Liver (tissue), 8 donors: ENCODE measurements at regions not wholly inside any gene's neighbourhood (a gene's known extent, or its start where the extent isn't known, plus 50 kb on each side); places are given as distances from the start of the nearest gene placed in this dataset.

ENCODE experiments used
- DNase-seq: peaks from one replicate; pipeline ENCODE4 v3.0.0-alpha.2; 2017; ENCODE audit warnings: low spot score
- H3K27ac ChIP-seq, 2 donors: one replicate each; pipeline ENCODE4 v1.7.0; 2013; ENCODE audit warnings: inconsistent platforms in 2 of 2, low read length in 2 of 2, control low read depth in 1 of 2, low read depth in 1 of 2, mild to moderate bottlenecking in 1 of 2
- H3K27me3 ChIP-seq, 4 donors: one replicate each; pipeline versions ENCODE4 v1.6.1 to v1.7.0; 2013; ENCODE audit warnings: low read length in 3 of 4, inconsistent platforms in 1 of 4, mild to moderate bottlenecking in 1 of 4, moderate library complexity in 1 of 4; ENCODE audit not compliant: control insufficient read depth in 4 of 4, insufficient read depth in 4 of 4
- H3K36me3 ChIP-seq, 4 donors: one replicate each; pipeline versions ENCODE4 v1.6.1 to v1.7.0; 2013; ENCODE audit warnings: low read length in 3 of 4, mild to moderate bottlenecking in 3 of 4, low read depth in 1 of 4, moderate library complexity in 1 of 4; ENCODE audit not compliant: control insufficient read depth in 4 of 4, insufficient read depth in 3 of 4
- H3K4me1 ChIP-seq, 4 donors: one replicate each; pipeline versions ENCODE4 v1.6.1 to v1.7.0; 2013; ENCODE audit warnings: low read length in 3 of 4, mild to moderate bottlenecking in 3 of 4, moderate library complexity in 1 of 4; ENCODE audit not compliant: control insufficient read depth in 4 of 4, insufficient read depth in 4 of 4
- H3K4me3 ChIP-seq, 3 donors: one replicate each; pipeline versions ENCODE4 v1.6.1 to v1.7.0; 2013; ENCODE audit warnings: low read length in 3 of 3, control low read depth in 1 of 3, low read depth in 1 of 3, mild to moderate bottlenecking in 1 of 3
- H3K9ac ChIP-seq, 2 donors: one replicate each; pipeline ENCODE4 v1.7.0; 2013; ENCODE audit warnings: low read length in 2 of 2, mild to moderate bottlenecking in 2 of 2, moderate library complexity in 2 of 2, control low read depth in 1 of 2, low read depth in 1 of 2
- H3K9me3 ChIP-seq, 4 donors: one replicate each; pipeline versions ENCODE4 v1.6.1 to v1.7.0; 2013; ENCODE audit warnings: low read length in 3 of 4; ENCODE audit not compliant: control insufficient read depth in 4 of 4
- EGR1 ChIP-seq, 2 donors: IDR thresholded peaks; 2 replicates each; pipeline ENCODE4 v1.6.1; 2016 to 2018; ENCODE audit warnings: antibody characterized with exemption in 2 of 2, low read depth in 2 of 2
- FOXA1 ChIP-seq: IDR thresholded peaks from 2 replicates; pipeline ENCODE4 v1.6.1; 2016; ENCODE audit warnings: antibody characterized with exemption
- FOXA2 ChIP-seq: IDR thresholded peaks from 2 replicates; pipeline ENCODE4 v1.6.1; 2016; ENCODE audit warnings: antibody characterized with exemption
- GABPA ChIP-seq, 2 donors: IDR thresholded peaks in 1 of 2; conservative IDR thresholded peaks in 1 of 2; 2 replicates each; pipeline ENCODE4 v1.6.1; 2016; ENCODE audit warnings: antibody characterized with exemption in 2 of 2, mild to moderate bottlenecking in 1 of 2, moderate library complexity in 1 of 2
- HNF4A ChIP-seq, 2 donors: conservative IDR thresholded peaks; 2 replicates each; pipeline ENCODE4 v1.6.1; 2016; ENCODE audit warnings: antibody characterized with exemption in 2 of 2, mild to moderate bottlenecking in 2 of 2
- HNF4G ChIP-seq: IDR thresholded peaks from 2 replicates; pipeline ENCODE4 v1.6.1; 2016; ENCODE audit warnings: antibody characterized with exemption
- JUND ChIP-seq, 2 donors: IDR thresholded peaks; 2 replicates each; pipeline ENCODE4 v1.6.1; 2016; ENCODE audit warnings: antibody characterized with exemption in 2 of 2
- RAD21 ChIP-seq, 2 donors: IDR thresholded peaks; 2 replicates each; pipeline ENCODE4 v1.6.1; 2016; ENCODE audit warnings: antibody characterized with exemption in 2 of 2, mild to moderate bottlenecking in 2 of 2
- RXRA ChIP-seq, 2 donors: IDR thresholded peaks; 2 replicates each; pipeline ENCODE4 v1.6.1; 2017 to 2018; ENCODE audit warnings: antibody characterized with exemption in 2 of 2, mild to moderate bottlenecking in 1 of 2
- YY1 ChIP-seq: IDR thresholded peaks from 2 replicates; pipeline ENCODE4 v1.6.1; 2016; ENCODE audit warnings: antibody characterized with exemption, mild to moderate bottlenecking
- WGBS: extraction: QIAGEN DNeasy Blood & Tissue Kit; methylation state at CpG from one replicate; pipeline ENCODE4 v1.1.7; 2013; 5-methylcytosine and 5-hydroxymethylcytosine counted together
- TF ChIP-seq, protein P1 (sequence below): IDR thresholded peaks from 2 replicates; pipeline ENCODE4 v1.6.1; 2016; ENCODE audit warnings: antibody characterized with exemption
- TF ChIP-seq, protein P2 (sequence below): fragments of 150-350 bp; IDR thresholded peaks from 2 replicates; pipeline ENCODE4 v1.5.1; 2017; ENCODE audit warnings: improper control_type of control experiment, low read depth, low read length; ENCODE audit not compliant: missing input control
- TF ChIP-seq, protein P3 (sequence below): IDR thresholded peaks from 2 replicates; pipeline ENCODE4 v1.6.1; 2016; ENCODE audit warnings: antibody characterized with exemption
- TF ChIP-seq, protein P4 (sequence below): IDR thresholded peaks from 2 replicates; pipeline ENCODE4 v1.6.1; 2016; ENCODE audit warnings: antibody characterized with exemption, mild to moderate bottlenecking
- TF ChIP-seq, protein P5 (sequence below): IDR thresholded peaks from 2 replicates; pipeline ENCODE4 v1.6.1; 2016; ENCODE audit warnings: antibody characterized with exemption
- donor health status: healthy.
- donor health status: healthy.
- donor health status: healthy.
- donor health status: healthy.
- donor health status: healthy.

DNA sequence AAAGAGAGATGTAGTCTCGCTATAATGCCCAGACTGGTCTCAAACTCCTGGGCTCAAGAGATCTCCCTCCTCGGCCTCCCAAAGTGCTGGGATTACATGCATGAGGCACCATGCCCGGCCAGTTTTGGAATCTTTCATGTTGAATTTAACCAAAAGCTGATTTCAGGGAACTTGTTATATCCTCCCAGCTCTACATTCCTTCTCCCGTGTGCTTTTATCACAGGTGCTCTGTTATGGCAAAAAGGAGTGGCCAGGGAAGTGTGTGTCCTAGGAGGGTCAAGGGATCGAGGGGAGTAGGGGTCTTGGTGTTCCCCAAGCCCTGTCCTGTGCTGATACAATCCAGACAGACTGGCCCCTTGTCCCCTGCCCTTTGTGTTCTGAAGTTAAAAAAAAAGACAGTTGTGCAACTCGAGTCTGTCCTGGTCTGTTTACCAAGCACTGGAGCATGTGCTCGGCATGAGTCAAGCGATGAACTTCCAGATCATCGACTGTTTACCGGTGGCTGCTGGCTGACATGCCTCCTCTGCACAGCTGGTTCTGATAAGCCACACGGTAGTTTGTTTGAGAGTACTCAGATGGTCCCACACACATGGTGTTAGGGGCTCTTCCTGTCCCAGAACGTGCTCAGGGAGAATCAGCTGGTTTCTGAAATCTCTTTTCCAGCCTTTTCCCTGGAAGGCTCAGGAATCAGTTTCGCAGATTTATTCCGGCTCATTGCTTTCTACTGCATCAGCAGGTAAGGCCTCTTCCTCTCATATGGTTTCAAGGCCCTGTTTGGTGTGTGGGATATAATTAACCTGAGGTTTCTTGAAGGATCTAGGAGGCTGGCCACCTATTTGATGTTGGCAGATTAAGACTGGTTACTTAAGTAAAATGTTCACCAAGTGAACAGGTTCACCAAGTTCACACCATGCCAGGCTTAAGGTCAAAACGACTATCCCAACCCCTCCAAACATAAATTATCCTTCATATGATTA is 52.6 kb upstream of the NAA20 start (continued):
- TF ChIP-seq, protein P1, sequence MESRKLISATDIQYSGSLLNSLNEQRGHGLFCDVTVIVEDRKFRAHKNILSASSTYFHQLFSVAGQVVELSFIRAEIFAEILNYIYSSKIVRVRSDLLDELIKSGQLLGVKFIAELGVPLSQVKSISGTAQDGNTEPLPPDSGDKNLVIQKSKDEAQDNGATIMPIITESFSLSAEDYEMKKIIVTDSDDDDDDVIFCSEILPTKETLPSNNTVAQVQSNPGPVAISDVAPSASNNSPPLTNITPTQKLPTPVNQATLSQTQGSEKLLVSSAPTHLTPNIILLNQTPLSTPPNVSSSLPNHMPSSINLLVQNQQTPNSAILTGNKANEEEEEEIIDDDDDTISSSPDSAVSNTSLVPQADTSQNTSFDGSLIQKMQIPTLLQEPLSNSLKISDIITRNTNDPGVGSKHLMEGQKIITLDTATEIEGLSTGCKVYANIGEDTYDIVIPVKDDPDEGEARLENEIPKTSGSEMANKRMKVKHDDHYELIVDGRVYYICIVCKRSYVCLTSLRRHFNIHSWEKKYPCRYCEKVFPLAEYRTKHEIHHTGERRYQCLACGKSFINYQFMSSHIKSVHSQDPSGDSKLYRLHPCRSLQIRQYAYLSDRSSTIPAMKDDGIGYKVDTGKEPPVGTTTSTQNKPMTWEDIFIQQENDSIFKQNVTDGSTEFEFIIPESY, result peak; percentile 78
- TF ChIP-seq FOXA1, result peak; percentile 96
- TF ChIP-seq HNF4G, result no peak

DNA sequence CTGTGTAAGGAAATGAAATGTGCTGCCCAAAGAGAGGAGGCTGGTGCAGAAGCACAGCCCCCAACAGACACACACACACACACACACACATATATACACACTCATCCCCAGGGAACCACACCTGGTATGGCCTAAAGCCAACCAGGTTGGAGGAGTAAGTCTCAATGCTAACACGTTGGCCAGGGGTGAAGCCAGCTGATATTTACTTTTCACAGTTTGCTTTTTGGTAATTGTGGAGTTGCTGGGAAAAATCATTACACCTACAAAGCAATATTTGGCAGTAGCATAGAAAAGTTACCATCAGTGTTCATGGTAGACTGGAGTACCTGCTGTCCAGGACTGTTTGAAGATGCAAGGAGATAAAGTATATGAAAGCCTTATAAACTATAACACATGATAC is 50.3 kb upstream of the NAA20 start:
- WGBS, result 33% methylated on average over 1 of the region's 1 CpG
- no peak overlapping the region for H3K9ac ChIP-seq
- TF ChIP-seq GABPA (IDR thresholded peaks at IDR 0.05 in 1 of 2, conservative IDR thresholded peaks at IDR 0.05 in 1 of 2), result no peak
- TF ChIP-seq FOXA1, result peak; percentile 34
- no peak for TF ChIP-seq EGR1 (IDR thresholded peaks at IDR 0.05; ENCODE audit: low read depth in 2 of 2)
- TF ChIP-seq HNF4A (conservative IDR thresholded peaks at IDR 0.05), result peak in 1 of 2 donors; percentile 64
- peak in 1 of 2 donors; percentile 54 for TF ChIP-seq JUND (IDR thresholded peaks at IDR 0.05)
- TF ChIP-seq FOXA2, result peak; percentile 82
- TF ChIP-seq, protein P2, sequence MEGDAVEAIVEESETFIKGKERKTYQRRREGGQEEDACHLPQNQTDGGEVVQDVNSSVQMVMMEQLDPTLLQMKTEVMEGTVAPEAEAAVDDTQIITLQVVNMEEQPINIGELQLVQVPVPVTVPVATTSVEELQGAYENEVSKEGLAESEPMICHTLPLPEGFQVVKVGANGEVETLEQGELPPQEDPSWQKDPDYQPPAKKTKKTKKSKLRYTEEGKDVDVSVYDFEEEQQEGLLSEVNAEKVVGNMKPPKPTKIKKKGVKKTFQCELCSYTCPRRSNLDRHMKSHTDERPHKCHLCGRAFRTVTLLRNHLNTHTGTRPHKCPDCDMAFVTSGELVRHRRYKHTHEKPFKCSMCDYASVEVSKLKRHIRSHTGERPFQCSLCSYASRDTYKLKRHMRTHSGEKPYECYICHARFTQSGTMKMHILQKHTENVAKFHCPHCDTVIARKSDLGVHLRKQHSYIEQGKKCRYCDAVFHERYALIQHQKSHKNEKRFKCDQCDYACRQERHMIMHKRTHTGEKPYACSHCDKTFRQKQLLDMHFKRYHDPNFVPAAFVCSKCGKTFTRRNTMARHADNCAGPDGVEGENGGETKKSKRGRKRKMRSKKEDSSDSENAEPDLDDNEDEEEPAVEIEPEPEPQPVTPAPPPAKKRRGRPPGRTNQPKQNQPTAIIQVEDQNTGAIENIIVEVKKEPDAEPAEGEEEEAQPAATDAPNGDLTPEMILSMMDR, result no peak
- TF ChIP-seq RAD21 (IDR thresholded peaks at IDR 0.05), result no peak
- peak in 1 of 2 donors; percentile 81 for TF ChIP-seq RXRA (IDR thresholded peaks at IDR 0.05)
- TF ChIP-seq, protein P3, sequence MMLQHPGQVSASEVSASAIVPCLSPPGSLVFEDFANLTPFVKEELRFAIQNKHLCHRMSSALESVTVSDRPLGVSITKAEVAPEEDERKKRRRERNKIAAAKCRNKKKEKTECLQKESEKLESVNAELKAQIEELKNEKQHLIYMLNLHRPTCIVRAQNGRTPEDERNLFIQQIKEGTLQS, result no peak
- TF ChIP-seq, protein P4, sequence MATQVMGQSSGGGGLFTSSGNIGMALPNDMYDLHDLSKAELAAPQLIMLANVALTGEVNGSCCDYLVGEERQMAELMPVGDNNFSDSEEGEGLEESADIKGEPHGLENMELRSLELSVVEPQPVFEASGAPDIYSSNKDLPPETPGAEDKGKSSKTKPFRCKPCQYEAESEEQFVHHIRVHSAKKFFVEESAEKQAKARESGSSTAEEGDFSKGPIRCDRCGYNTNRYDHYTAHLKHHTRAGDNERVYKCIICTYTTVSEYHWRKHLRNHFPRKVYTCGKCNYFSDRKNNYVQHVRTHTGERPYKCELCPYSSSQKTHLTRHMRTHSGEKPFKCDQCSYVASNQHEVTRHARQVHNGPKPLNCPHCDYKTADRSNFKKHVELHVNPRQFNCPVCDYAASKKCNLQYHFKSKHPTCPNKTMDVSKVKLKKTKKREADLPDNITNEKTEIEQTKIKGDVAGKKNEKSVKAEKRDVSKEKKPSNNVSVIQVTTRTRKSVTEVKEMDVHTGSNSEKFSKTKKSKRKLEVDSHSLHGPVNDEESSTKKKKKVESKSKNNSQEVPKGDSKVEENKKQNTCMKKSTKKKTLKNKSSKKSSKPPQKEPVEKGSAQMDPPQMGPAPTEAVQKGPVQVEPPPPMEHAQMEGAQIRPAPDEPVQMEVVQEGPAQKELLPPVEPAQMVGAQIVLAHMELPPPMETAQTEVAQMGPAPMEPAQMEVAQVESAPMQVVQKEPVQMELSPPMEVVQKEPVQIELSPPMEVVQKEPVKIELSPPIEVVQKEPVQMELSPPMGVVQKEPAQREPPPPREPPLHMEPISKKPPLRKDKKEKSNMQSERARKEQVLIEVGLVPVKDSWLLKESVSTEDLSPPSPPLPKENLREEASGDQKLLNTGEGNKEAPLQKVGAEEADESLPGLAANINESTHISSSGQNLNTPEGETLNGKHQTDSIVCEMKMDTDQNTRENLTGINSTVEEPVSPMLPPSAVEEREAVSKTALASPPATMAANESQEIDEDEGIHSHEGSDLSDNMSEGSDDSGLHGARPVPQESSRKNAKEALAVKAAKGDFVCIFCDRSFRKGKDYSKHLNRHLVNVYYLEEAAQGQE, result peak; percentile 46
- no peak for TF ChIP-seq HNF4G
- TF ChIP-seq YY1, result peak; percentile 41
- TF ChIP-seq, protein P1, result peak; percentile 42
- TF ChIP-seq, protein P5, sequence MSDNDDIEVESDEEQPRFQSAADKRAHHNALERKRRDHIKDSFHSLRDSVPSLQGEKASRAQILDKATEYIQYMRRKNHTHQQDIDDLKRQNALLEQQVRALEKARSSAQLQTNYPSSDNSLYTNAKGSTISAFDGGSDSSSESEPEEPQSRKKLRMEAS, result peak; percentile 62
- peak overlapping the region in 1 of 2 donors; percentile 18 for H3K27ac ChIP-seq
- no peaks in the 10 kb centered on the region for H3K9me3 ChIP-seq
- H3K4me1 ChIP-seq, result peaks cover 6 to 32% (median 27%) of the 10 kb centered on the region in 4 donors
- no peak overlapping the region for H3K4me3 ChIP-seq
- peaks cover 0 to 5% (median 1%) of the 10 kb centered on the region in 4 donors for H3K36me3 ChIP-seq
- no peaks in the 10 kb centered on the region for H3K27me3 ChIP-seq
- no peak for DNase-seq
